Natural killer cell (primary cell): ENCODE measurements at regions not wholly inside any gene's neighbourhood (a gene's known extent, or its start where the extent isn't known, plus 50 kb on each side); places are given as distances from the start of the nearest gene placed in this dataset.

Source experiments
- ATAC-seq, 3 donors: fragments of 150-1000 bp in 2 of 3; fragments of 200-7000 bp in 1 of 3; cut with Tn5 transposase; 1 replicate in 1 of 3; 2 replicates in 2 of 3; pipeline ENCODE4 v1.10.0; 2021; ENCODE audit warnings: mild to moderate bottlenecking in 2 of 3, moderate library complexity in 2 of 3
- DNase-seq, 2 donors: peaks; one replicate each; pipeline versions ENCODE4 v3.0.0 to v3.0.0-alpha.2; 2013 to 2021; ENCODE audit warnings: mixed read lengths in 1 of 2
- H3K27ac ChIP-seq: one replicate; pipeline ENCODE4 v1.5.1; 2013; ENCODE audit warnings: mild to moderate bottlenecking, low read length
- H3K27me3 ChIP-seq: one replicate; pipeline ENCODE4 v1.6.1; 2013; ENCODE audit warnings: low read length; ENCODE audit not compliant: control insufficient read depth, insufficient read depth
- H3K36me3 ChIP-seq: one replicate; pipeline ENCODE4 v1.6.1; 2013; ENCODE audit warnings: low read length; ENCODE audit not compliant: control insufficient read depth, insufficient read depth
- H3K4me1 ChIP-seq: one replicate; pipeline ENCODE4 v1.6.1; 2013; ENCODE audit warnings: low read length; ENCODE audit not compliant: control insufficient read depth, insufficient read depth
- H3K4me3 ChIP-seq: one replicate; pipeline ENCODE4 v1.5.1; 2013; ENCODE audit warnings: low read length
- H3K9me3 ChIP-seq: one replicate; pipeline ENCODE4 v1.6.1; 2013; ENCODE audit warnings: low read length; ENCODE audit not compliant: control insufficient read depth, insufficient read depth
- H3K27ac Mint-ChIP-seq, 2 donors: one replicate each; pipeline ENCODE4 v1.8.0; 2022; ENCODE audit warnings: mild to moderate bottlenecking in 2 of 2, mixed read lengths in 2 of 2, moderate library complexity in 1 of 2
- H3K27me3 Mint-ChIP-seq, 2 donors: one replicate each; pipeline ENCODE4 v1.8.0; 2022; ENCODE audit warnings: low read depth in 2 of 2, mixed read lengths in 2 of 2
- H3K36me3 Mint-ChIP-seq: one replicate; pipeline ENCODE4 v1.8.0; 2022; ENCODE audit warnings: mixed read lengths
- H3K4me1 Mint-ChIP-seq, 2 donors: one replicate each; pipeline ENCODE4 v1.8.0; 2022; ENCODE audit warnings: mixed read lengths in 2 of 2
- H3K4me3 Mint-ChIP-seq: one replicate; pipeline ENCODE4 v1.8.0; 2022; ENCODE audit warnings: mild to moderate bottlenecking, moderate library complexity, mixed read lengths
- H3K9me3 Mint-ChIP-seq, 2 donors: one replicate each; pipeline ENCODE4 v1.8.0; 2022; ENCODE audit warnings: mixed read lengths in 2 of 2
- WGBS: methylation state at CpG from one replicate; pipeline ENCODE4 v1.1.7; 2013; ENCODE audit warnings: missing lambda C conversion rate; ENCODE audit not compliant: insufficient coverage; 5-methylcytosine and 5-hydroxymethylcytosine counted together
- intact Hi-C: fragments of 100-400 bp; cut with micrococcal nuclease; formaldehyde crosslinking; loops from one replicate; pipeline ENCODE4 v1.14.2; 2022
- TF ChIP-seq, protein P1 (sequence below): fragments of 200-600 bp; IDR thresholded peaks from one replicate; pipeline ENCODE4 v1.8.0; 2022; ENCODE audit warnings: antibody characterized with exemption

- no peaks in the 10 kb centered on the region for H3K4me1 ChIP-seq
- 89% methylated on average over 4 of the region's 6 CpGs for WGBS
- Mint-ChIP-seq H3K9me3 (peaks cover 12 to 17% of the 10 kb centered on the region in 2 donors), H3K36me3 (no peaks in the 10 kb centered on the region), H3K4me3 (no peak overlapping the region), H3K4me1 (no peaks in the 10 kb centered on the region), H3K27me3 (no peaks in the 10 kb centered on the region), H3K27ac (no peak overlapping the region)
- DNase-seq (no peak), ATAC-seq (no peak)
- no peaks in the 10 kb centered on the region for H3K9me3 ChIP-seq
- no peak overlapping the region for H3K4me3 ChIP-seq
- TF ChIP-seq, protein P1, sequence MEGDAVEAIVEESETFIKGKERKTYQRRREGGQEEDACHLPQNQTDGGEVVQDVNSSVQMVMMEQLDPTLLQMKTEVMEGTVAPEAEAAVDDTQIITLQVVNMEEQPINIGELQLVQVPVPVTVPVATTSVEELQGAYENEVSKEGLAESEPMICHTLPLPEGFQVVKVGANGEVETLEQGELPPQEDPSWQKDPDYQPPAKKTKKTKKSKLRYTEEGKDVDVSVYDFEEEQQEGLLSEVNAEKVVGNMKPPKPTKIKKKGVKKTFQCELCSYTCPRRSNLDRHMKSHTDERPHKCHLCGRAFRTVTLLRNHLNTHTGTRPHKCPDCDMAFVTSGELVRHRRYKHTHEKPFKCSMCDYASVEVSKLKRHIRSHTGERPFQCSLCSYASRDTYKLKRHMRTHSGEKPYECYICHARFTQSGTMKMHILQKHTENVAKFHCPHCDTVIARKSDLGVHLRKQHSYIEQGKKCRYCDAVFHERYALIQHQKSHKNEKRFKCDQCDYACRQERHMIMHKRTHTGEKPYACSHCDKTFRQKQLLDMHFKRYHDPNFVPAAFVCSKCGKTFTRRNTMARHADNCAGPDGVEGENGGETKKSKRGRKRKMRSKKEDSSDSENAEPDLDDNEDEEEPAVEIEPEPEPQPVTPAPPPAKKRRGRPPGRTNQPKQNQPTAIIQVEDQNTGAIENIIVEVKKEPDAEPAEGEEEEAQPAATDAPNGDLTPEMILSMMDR: no peak
- H3K36me3 ChIP-seq: no peaks in the 10 kb centered on the region
- H3K27ac ChIP-seq: no peak overlapping the region
- no peaks in the 10 kb centered on the region for H3K27me3 ChIP-seq
- intact Hi-C loops: no loop called here
Observed at GRCh38 chr13:81223778-81224177, 882.9 kb upstream of the SPRY2 start.

DNA sequence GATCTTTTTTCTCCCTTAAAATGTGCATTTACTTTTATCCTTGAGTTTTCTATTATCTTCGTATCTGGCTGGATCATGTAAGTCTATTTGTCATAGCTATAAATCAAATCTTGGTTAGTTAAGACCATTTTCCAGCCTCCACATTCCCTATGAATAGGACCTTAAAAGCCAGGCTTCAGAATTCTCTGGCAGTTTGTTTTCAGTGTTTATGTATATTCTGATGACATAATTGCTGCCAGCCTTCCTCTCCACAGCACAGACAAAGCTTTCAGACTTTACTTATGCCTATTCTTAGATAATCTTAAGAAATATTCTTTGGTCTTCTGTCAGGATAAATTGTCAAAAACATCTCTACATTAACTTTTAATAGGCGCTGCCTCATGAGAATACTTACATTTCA, 870.8 kb upstream of the SPRY2 start:
- H3K9me3 ChIP-seq: no peaks in the 10 kb centered on the region
- no peaks in the 10 kb centered on the region for H3K4me1 Mint-ChIP-seq
- 88% methylated on average over 1 of the region's 2 CpGs for WGBS
- H3K27ac ChIP-seq: no peak overlapping the region
- H3K36me3 ChIP-seq: no peaks in the 10 kb centered on the region
- H3K27me3 Mint-ChIP-seq: no peaks in the 10 kb centered on the region
- DNase-seq (no peak), ATAC-seq (no peak)
- H3K9me3 Mint-ChIP-seq: peaks cover 13 to 16% of the 10 kb centered on the region in 2 donors
- no peak overlapping the region for H3K4me3 ChIP-seq
- no peak overlapping the region for H3K27ac Mint-ChIP-seq
- H3K36me3 Mint-ChIP-seq: no peaks in the 10 kb centered on the region
- H3K27me3 ChIP-seq: no peaks in the 10 kb centered on the region
- H3K4me1 ChIP-seq: no peaks in the 10 kb centered on the region
- no peak overlapping the region for H3K4me3 Mint-ChIP-seq
- TF ChIP-seq, protein P1: no peak
- intact Hi-C loops: no loop called here

DNA sequence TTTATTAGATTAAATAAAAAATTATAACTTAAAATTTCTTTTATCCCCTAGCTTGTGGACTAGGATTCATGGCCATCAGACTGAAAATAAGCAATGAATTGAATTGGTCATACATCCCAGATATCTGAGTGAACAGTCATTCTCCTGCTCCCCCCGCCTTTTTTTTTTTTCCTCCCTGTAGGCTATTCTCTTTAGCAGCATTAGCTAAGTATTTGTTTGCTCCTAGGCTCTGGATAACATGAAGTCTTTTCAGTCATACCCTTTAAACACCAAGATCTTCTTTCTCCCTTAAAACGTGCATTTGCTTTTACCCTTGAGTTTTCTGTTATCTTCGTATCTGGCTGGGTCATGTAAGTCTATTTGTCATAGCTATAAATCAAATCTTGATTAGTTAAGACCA, 866.7 kb upstream of the SPRY2 start:
- H3K4me3 Mint-ChIP-seq: no peak overlapping the region
- Histone ChIP-seq H3K4me1 (no peaks in the 10 kb centered on the region), H3K9me3 (no peaks in the 10 kb centered on the region), H3K4me3 (no peak overlapping the region), H3K36me3 (no peaks in the 10 kb centered on the region), H3K27ac (no peak overlapping the region), H3K27me3 (no peaks in the 10 kb centered on the region)
- H3K27me3 Mint-ChIP-seq: no peaks in the 10 kb centered on the region
- DNase-seq (no peak), ATAC-seq (no peak)
- TF ChIP-seq, protein P1: no peak
- no peak overlapping the region for H3K27ac Mint-ChIP-seq
- intact Hi-C loops: no loop called here
- no peaks in the 10 kb centered on the region for H3K36me3 Mint-ChIP-seq
- H3K4me1 Mint-ChIP-seq: no peaks in the 10 kb centered on the region
- WGBS: 54% methylated on average over 2 of the region's 3 CpGs
- peaks cover 13% of the 10 kb centered on the region in 2 donors for H3K9me3 Mint-ChIP-seq

DNA sequence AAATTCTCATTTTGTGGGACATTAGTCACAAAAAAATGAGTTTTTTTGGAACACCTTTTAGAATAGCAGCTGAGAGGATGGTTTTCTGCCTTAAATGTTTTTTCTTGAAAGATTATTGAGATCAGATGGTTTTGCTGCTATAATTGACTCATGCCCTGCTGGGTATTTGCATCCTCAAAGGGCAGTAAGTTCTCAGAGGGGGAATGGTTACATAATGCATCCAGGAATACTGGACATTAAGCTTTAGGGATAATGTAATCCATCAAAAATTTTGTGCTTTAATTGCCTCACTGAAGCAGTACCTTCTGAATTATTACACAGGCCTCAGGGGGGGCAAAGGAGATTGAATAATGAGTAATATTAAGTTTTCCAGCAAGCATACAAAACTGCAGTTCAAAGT, 866.3 kb upstream of the SPRY2 start:
- DNase-seq: no peak
- H3K27ac ChIP-seq: no peak overlapping the region
- Mint-ChIP-seq H3K4me3 (no peak overlapping the region), H3K9me3 (peaks cover 13% of the 10 kb centered on the region in 2 donors), H3K27ac (no peak overlapping the region), H3K4me1 (no peaks in the 10 kb centered on the region), H3K27me3 (no peaks in the 10 kb centered on the region), H3K36me3 (no peaks in the 10 kb centered on the region)
- no peak for ATAC-seq
- no peak overlapping the region for H3K4me3 ChIP-seq
- no peaks in the 10 kb centered on the region for H3K4me1 ChIP-seq
- H3K36me3 ChIP-seq: no peaks in the 10 kb centered on the region
- TF ChIP-seq, protein P1: no peak
- no peaks in the 10 kb centered on the region for H3K9me3 ChIP-seq
- intact Hi-C loops: no loop called here
- H3K27me3 ChIP-seq: no peaks in the 10 kb centered on the region
